Activated T-cell treated with anti-CD3 and anti-CD28 coated beads, Interleukin-2, amount 50 U/mL, for 72 hours (primary cell): ENCODE measurements at regions not wholly inside any gene's neighbourhood (a gene's known extent, or its start where the extent isn't known, plus 50 kb on each side); places are given as distances from the start of the nearest gene placed in this dataset.

Source experiments
- ATAC-seq, 2 donors: fragments of 150-1000 bp; cut with Tn5 transposase; replicated peaks in 1 of 2; 2 replicates each; pipeline ENCODE4 v1.10.0; 2021; ENCODE audit warnings: moderate library complexity in 2 of 2, mild to moderate bottlenecking in 1 of 2
- DNase-seq, 2 donors: peaks; one replicate each; pipeline ENCODE4 v3.0.0; 2021 to 2022; ENCODE audit warnings: mixed read lengths in 1 of 2
- H3K27ac Mint-ChIP-seq: one replicate; pipeline ENCODE4 v1.8.0; 2022; ENCODE audit warnings: mild to moderate bottlenecking, moderate library complexity, mixed read lengths
- H3K27me3 Mint-ChIP-seq: one replicate; pipeline ENCODE4 v1.8.0; 2022; ENCODE audit warnings: low read depth, mixed read lengths
- H3K36me3 Mint-ChIP-seq, 2 donors: one replicate each; pipeline ENCODE4 v1.8.0; 2022; ENCODE audit warnings: mixed read lengths in 2 of 2, mild to moderate bottlenecking in 1 of 2; ENCODE audit not compliant: insufficient read depth in 2 of 2
- H3K4me1 Mint-ChIP-seq: one replicate; pipeline ENCODE4 v1.8.0; 2022; ENCODE audit warnings: low read depth, mixed read lengths
- H3K4me3 Mint-ChIP-seq, 2 donors: one replicate each; pipeline ENCODE4 v1.8.0; 2022; ENCODE audit warnings: mild to moderate bottlenecking in 2 of 2, mixed read lengths in 2 of 2, moderate library complexity in 2 of 2
- H3K9me3 Mint-ChIP-seq, 2 donors: one replicate each; pipeline ENCODE4 v1.8.0; 2022; ENCODE audit warnings: mixed read lengths in 2 of 2

- Mint-ChIP-seq H3K36me3 (no peaks in the 10 kb centered on the region), H3K9me3 (peaks cover 0 to 10% of the 10 kb centered on the region in 2 donors), H3K27ac (no peak overlapping the region), H3K4me3 (no peak overlapping the region), H3K4me1 (no peaks in the 10 kb centered on the region), H3K27me3 (no peaks in the 10 kb centered on the region)
- DNase-seq (no peak), ATAC-seq (no peak)
These were observed 59.9 kb downstream of the HTR1B start for GRCh38 chr6:77403424-77403823.

DNA sequence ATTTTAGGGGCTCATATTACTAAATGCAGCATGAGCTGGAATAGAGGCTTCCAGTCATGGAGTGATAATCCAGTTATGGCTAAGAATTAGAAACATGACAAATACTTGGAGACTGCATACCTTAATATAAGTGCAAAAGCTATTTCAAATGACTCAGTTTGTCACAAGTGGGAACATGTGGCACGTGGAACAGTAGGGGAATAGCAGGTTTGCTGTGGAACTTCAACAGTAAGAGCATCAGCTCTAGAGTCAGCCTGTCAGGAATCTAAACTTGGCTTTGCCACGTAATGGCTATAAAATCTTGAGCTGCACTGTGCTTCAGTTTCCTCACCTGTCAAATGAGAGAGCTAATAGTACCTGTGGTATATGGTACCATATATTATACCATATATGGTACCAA lies 62.1 kb downstream of the HTR1B start:
- Mint-ChIP-seq H3K4me3 (no peak overlapping the region), H3K4me1 (no peaks in the 10 kb centered on the region), H3K36me3 (no peaks in the 10 kb centered on the region), H3K9me3 (peaks cover 0 to 8% of the 10 kb centered on the region in 2 donors), H3K27ac (no peak overlapping the region), H3K27me3 (no peaks in the 10 kb centered on the region)
- DNase-seq (no peak), ATAC-seq (no peak)

DNA sequence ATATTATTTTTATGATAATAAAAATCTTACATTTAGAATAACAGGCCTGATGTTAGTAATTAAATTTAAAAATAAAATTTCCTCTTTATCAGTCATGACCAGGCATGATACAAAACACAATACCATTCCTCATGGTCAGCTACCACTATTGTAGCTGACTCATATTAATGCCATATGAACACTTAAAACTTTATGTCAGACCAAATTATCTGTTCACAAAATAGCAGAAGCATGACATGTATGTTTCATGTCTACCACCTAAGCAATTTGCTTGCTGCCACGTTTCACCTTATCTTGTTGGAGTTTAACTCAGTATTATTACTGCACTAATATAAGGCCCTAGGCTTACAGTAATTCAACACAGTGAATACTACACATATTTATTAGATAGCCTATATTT lies 65.7 kb downstream of the HTR1B start:
- Mint-ChIP-seq H3K4me3 (no peak overlapping the region), H3K9me3 (peaks cover 3 to 4% of the 10 kb centered on the region in 2 donors), H3K36me3 (no peaks in the 10 kb centered on the region), H3K27me3 (no peaks in the 10 kb centered on the region), H3K4me1 (no peaks in the 10 kb centered on the region), H3K27ac (no peak overlapping the region)
- no peak for DNase-seq
- ATAC-seq: no peak

- no peaks in the 10 kb centered on the region for H3K4me1 Mint-ChIP-seq
- H3K36me3 Mint-ChIP-seq: no peaks in the 10 kb centered on the region
- ATAC-seq (no peak), DNase-seq (no peak)
- no peak overlapping the region for H3K4me3 Mint-ChIP-seq
- H3K27me3 Mint-ChIP-seq: no peaks in the 10 kb centered on the region
- H3K9me3 Mint-ChIP-seq: peaks cover 0 to 4% of the 10 kb centered on the region in 2 donors
- no peak overlapping the region for H3K27ac Mint-ChIP-seq
These were observed 73.9 kb downstream of the HTR1B start for GRCh38 chr6:77389402-77389801.

DNA sequence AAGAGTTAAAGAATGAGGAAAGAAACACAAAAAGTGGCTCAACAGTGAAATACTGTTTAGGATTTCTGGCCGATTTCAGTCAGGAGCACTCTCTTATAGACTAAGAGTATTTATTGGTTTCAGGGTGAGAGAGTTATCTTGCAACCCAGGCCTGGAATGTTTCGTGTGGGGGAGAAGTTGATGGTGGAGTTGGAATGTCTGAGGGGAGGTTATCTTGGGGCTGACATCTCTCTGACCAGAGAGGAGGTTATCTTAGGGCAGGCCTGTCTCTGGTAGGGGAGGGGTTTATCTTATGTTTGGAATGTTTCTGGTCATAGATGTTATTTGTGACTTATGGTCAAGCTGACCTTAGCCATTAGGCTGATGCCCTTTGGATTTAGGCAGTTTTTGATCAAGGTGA lies 80.3 kb downstream of the HTR1B start:
- no peaks in the 10 kb centered on the region for H3K27me3 Mint-ChIP-seq
- peaks cover 6 to 10% of the 10 kb centered on the region in 2 donors for H3K9me3 Mint-ChIP-seq
- H3K4me1 Mint-ChIP-seq: no peaks in the 10 kb centered on the region
- H3K27ac Mint-ChIP-seq: no peak overlapping the region
- H3K36me3 Mint-ChIP-seq: no peaks in the 10 kb centered on the region
- no peak overlapping the region for H3K4me3 Mint-ChIP-seq
- ATAC-seq: no peak
- no peak for DNase-seq

- Mint-ChIP-seq H3K4me3 (no peak overlapping the region), H3K4me1 (no peaks in the 10 kb centered on the region), H3K27ac (no peak overlapping the region), H3K27me3 (no peaks in the 10 kb centered on the region), H3K9me3 (peaks cover 4% of the 10 kb centered on the region in 2 donors), H3K36me3 (no peaks in the 10 kb centered on the region)
- DNase-seq (no peak), ATAC-seq (no peak)
These were observed 89.3 kb downstream of the HTR1B start for GRCh38 chr6:77373955-77374354.

DNA sequence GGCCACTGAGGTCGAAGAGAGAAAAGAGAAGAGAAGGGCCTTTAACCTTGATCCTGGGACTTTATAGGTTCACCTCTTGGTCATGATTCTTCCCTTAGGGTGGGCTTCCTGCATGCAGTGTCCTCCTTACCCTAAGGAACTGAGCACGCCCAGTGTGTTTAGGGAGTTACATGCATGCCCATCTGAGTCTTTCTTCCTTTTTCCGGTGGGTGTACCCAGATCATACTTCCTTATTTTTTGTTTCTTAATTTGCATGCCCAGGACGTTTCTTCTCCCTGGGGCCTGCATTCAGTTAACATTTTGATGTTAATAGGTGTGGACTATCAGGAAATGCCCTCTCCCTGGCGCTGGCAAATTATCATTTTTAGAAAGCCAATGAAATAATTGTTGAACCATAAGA lies 91.5 kb downstream of the HTR1B start:
- Mint-ChIP-seq H3K27me3 (no peaks in the 10 kb centered on the region), H3K9me3 (peaks cover 2 to 4% of the 10 kb centered on the region in 2 donors), H3K36me3 (no peaks in the 10 kb centered on the region), H3K27ac (no peak overlapping the region), H3K4me3 (no peak overlapping the region), H3K4me1 (no peaks in the 10 kb centered on the region)
- no peak for ATAC-seq
- no peak for DNase-seq

- H3K27ac Mint-ChIP-seq: no peak overlapping the region
- no peaks in the 10 kb centered on the region for H3K27me3 Mint-ChIP-seq
- no peak overlapping the region for H3K4me3 Mint-ChIP-seq
- ATAC-seq (no peak), DNase-seq (no peak)
- no peaks in the 10 kb centered on the region for H3K4me1 Mint-ChIP-seq
- no peaks in the 10 kb centered on the region for H3K36me3 Mint-ChIP-seq
- peaks cover 2 to 6% of the 10 kb centered on the region in 2 donors for H3K9me3 Mint-ChIP-seq
These were observed 94.5 kb downstream of the HTR1B start for GRCh38 chr6:77368660-77369313.

DNA sequence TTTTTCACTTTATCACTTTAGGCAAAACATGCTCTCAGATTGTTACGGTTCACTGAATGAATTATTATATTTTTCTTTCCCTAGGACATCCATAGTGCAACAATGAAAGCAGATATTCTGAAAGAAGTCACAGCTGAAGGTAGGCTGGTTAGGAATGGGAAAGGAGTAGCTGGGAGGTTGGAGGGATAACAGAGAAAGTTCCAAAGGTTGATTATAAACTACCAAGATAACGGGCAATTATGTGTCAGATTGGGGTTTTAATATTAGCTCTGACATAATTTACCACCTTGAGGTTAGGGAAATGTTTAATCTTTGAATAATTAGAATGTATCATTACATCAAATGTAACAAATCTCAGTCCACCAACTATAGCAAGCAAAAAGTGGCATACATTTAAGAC lies 96.5 kb downstream of the HTR1B start:
- Mint-ChIP-seq H3K27ac (no peak overlapping the region), H3K4me3 (no peak overlapping the region), H3K27me3 (no peaks in the 10 kb centered on the region), H3K4me1 (no peaks in the 10 kb centered on the region), H3K36me3 (peaks cover 0 to 5% of the 10 kb centered on the region in 2 donors), H3K9me3 (peaks cover 6 to 7% of the 10 kb centered on the region in 2 donors)
- ATAC-seq (no peak), DNase-seq (no peak)

DNA sequence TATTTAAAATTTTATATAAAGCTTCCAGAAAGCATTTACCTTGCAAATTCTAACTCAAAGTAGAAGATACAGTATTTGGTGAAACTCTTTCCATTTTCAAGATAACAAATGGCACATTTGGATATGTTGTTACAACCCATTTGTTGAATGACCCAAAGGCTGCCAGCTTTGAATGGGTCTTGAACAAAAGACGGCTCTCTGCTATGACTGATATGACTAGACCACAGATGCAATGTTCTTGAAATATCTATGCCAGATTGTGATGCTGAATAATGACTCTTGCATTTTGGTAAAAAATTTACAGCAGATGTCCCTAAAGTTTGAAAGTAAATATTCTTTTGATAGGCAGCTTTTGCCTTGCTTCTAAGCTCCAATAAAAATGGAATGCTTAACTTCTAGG lies 99.6 kb downstream of the HTR1B start:
- no peak overlapping the region for H3K27ac Mint-ChIP-seq
- no peaks in the 10 kb centered on the region for H3K4me1 Mint-ChIP-seq
- H3K36me3 Mint-ChIP-seq: peaks cover 0 to 5% of the 10 kb centered on the region in 2 donors
- peaks cover 4% of the 10 kb centered on the region in 2 donors for H3K9me3 Mint-ChIP-seq
- ATAC-seq (no peak), DNase-seq (no peak)
- no peaks in the 10 kb centered on the region for H3K27me3 Mint-ChIP-seq
- no peak overlapping the region for H3K4me3 Mint-ChIP-seq

GRCh38 chr6:77362055-77362454 lies 101.2 kb downstream of the HTR1B start:
- peaks cover 0 to 5% of the 10 kb centered on the region in 2 donors for H3K36me3 Mint-ChIP-seq
- no peak overlapping the region for H3K4me3 Mint-ChIP-seq
- peaks cover 4 to 6% of the 10 kb centered on the region in 2 donors for H3K9me3 Mint-ChIP-seq
- ATAC-seq: no peak
- no peaks in the 10 kb centered on the region for H3K27me3 Mint-ChIP-seq
- H3K27ac Mint-ChIP-seq: no peak overlapping the region
- H3K4me1 Mint-ChIP-seq: no peaks in the 10 kb centered on the region
- no peak for DNase-seq

GRCh38 chr6:77361018-77361417 lies 102.3 kb downstream of the HTR1B start:
- DNase-seq (no peak), ATAC-seq (no peak)
- no peak overlapping the region for H3K27ac Mint-ChIP-seq
- peaks cover 0 to 5% of the 10 kb centered on the region in 2 donors for H3K36me3 Mint-ChIP-seq
- H3K4me3 Mint-ChIP-seq: no peak overlapping the region
- H3K27me3 Mint-ChIP-seq: no peaks in the 10 kb centered on the region
- peaks cover 4% of the 10 kb centered on the region in 2 donors for H3K9me3 Mint-ChIP-seq
- H3K4me1 Mint-ChIP-seq: no peaks in the 10 kb centered on the region

DNA sequence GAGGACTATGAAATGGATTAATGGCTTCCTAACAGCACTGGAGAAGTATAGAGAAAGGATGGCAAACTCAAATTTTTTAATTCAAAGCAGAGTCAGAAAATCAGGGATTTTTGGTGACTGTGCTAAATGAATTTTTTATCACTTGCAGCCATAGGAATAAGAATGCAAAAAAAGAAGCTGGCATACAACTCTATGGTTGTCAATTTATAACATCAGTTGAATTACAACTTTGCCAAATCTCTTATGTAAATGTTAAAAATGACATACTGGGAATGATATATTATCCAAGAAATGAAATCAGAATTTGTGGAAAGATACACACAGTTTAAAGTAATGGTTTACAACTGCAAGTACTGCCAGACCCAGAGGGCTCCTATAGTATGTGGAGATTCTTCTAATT lies 106.5 kb downstream of the HTR1B start:
- DNase-seq (no peak), ATAC-seq (no peak)
- Mint-ChIP-seq H3K9me3 (peaks cover 2 to 5% of the 10 kb centered on the region in 2 donors), H3K4me1 (no peaks in the 10 kb centered on the region), H3K36me3 (no peaks in the 10 kb centered on the region), H3K4me3 (no peak overlapping the region), H3K27me3 (no peaks in the 10 kb centered on the region), H3K27ac (no peak overlapping the region)

- ATAC-seq (no peak), DNase-seq (no peak)
- H3K27ac Mint-ChIP-seq: no peak overlapping the region
- H3K36me3 Mint-ChIP-seq: no peaks in the 10 kb centered on the region
- no peaks in the 10 kb centered on the region for H3K27me3 Mint-ChIP-seq
- H3K4me1 Mint-ChIP-seq: no peaks in the 10 kb centered on the region
- H3K4me3 Mint-ChIP-seq: no peak overlapping the region
- H3K9me3 Mint-ChIP-seq: peaks cover 2 to 5% of the 10 kb centered on the region in 2 donors
These were observed 108.7 kb downstream of the HTR1B start for GRCh38 chr6:77354581-77354980.
